ENCODE measurements at regions not wholly inside any gene's neighbourhood (a gene's known extent, or its start where the extent isn't known, plus 50 kb on each side); places are given as distances from the start of the nearest gene placed in this dataset.
"Not testable (repeated sequence)": the region's sequence is repeated elsewhere in the genome, so short reads cannot be mapped to it uniquely, and the experiment has no call there.

GRCh38 chr1:190001187-190001586, 476.5 kb downstream of the BRINP3 start:
- DNase-seq (ENCODE audit: low read depth in 2 of 3, low spot score in 1 of 3), result no peak

GRCh38 chr1:190003376-190003775, 474.3 kb downstream of the BRINP3 start:
- no peak for DNase-seq (ENCODE audit: low read depth in 2 of 3, low spot score in 1 of 3)

- DNase-seq (ENCODE audit: low read depth in 2 of 3, low spot score in 1 of 3), result no peak
Observed at GRCh38 chr1:190011585-190011984, 466.1 kb downstream of the BRINP3 start.

GRCh38 chr1:190019151-190019550, 458.5 kb downstream of the BRINP3 start:
- not testable (repeated sequence) for DNase-seq (ENCODE audit: low read depth in 2 of 3, low spot score in 1 of 3)

- no peak for DNase-seq (ENCODE audit: low read depth in 2 of 3, low spot score in 1 of 3)
Observed at GRCh38 chr1:190019717-190020116, 457.9 kb downstream of the BRINP3 start.

- DNase-seq (ENCODE audit: low read depth in 2 of 3, low spot score in 1 of 3), result no peak
Observed at GRCh38 chr1:190022709-190023108, 455.0 kb downstream of the BRINP3 start.

- no peak for DNase-seq (ENCODE audit: low read depth in 2 of 3, low spot score in 1 of 3)
Observed at GRCh38 chr1:190029441-190029840, 448.2 kb downstream of the BRINP3 start.

GRCh38 chr1:190043655-190044054, 434.0 kb downstream of the BRINP3 start:
- no peak for DNase-seq (ENCODE audit: low read depth in 2 of 3, low spot score in 1 of 3)

GRCh38 chr1:190046231-190046630, 431.4 kb downstream of the BRINP3 start:
- no peak for DNase-seq (ENCODE audit: low read depth in 2 of 3, low spot score in 1 of 3)

Measured in stimulated activated CD4-positive, alpha-beta T cell treated with anti-CD3 and anti-CD28 coated beads, Interleukin-12 subunit alpha, Interleukin-12 subunit beta, amount 100 ng/mL, for 48 hours (primary cell).